RWPE2 (cell line): ENCODE measurements at regions not wholly inside any gene's neighbourhood (a gene's known extent, or its start where the extent isn't known, plus 50 kb on each side); places are given as distances from the start of the nearest gene placed in this dataset.

ENCODE experiments used
- ATAC-seq: fragments of 200-7000 bp; cut with Tn5 transposase; 3 replicates; pipeline ENCODE4 v1.9.1; 2021; ENCODE audit warnings: low read depth
- DNase-seq: peaks from one replicate; pipeline ENCODE4 v3.0.0-alpha.2; 2020; ENCODE audit warnings: low spot score
- H3K27ac ChIP-seq: fragments of 450-650 bp; 2 replicates; pipeline ENCODE4 v1.5.1; 2017; ENCODE audit warnings: mild to moderate bottlenecking; ENCODE audit not compliant: poor library complexity, severe bottlenecking
- H3K27me3 ChIP-seq: fragments of 250-450 bp; sonication (Bioruptor Pico); 2 replicates; pipeline ENCODE4 v1.5.1; 2021; ENCODE audit warnings: mild to moderate bottlenecking, moderate library complexity; ENCODE audit not compliant: insufficient read depth, poor library complexity, severe bottlenecking
- H3K36me3 ChIP-seq: fragments of 250-450 bp; sonication (Bioruptor Pico); 2 replicates; pipeline ENCODE4 v1.5.1; 2020; ENCODE audit warnings: low read depth, mild to moderate bottlenecking, moderate library complexity
- H3K4me1 ChIP-seq: fragments of 250-450 bp; sonication (Bioruptor Pico); 2 replicates; pipeline ENCODE4 v1.5.1; 2021; ENCODE audit warnings: mild to moderate bottlenecking, moderate library complexity; ENCODE audit not compliant: insufficient read depth, poor library complexity, severe bottlenecking
- H3K4me3 ChIP-seq: fragments of 250-450 bp; sonication (Bioruptor Pico); 2 replicates; pipeline ENCODE4 v1.5.1; 2021; ENCODE audit warnings: mild to moderate bottlenecking, moderate library complexity; ENCODE audit not compliant: severe bottlenecking
- H3K9me3 ChIP-seq: fragments of 250-450 bp; sonication (Bioruptor Pico); 2 replicates; pipeline ENCODE4 v1.5.1; 2021; ENCODE audit warnings: mild to moderate bottlenecking, moderate library complexity; ENCODE audit not compliant: severe bottlenecking
- TF ChIP-seq, protein P1 (sequence below): fragments of 450-650 bp; IDR thresholded peaks from one replicate; pipeline ENCODE4 v1.5.1; 2017; ENCODE audit warnings: mild to moderate bottlenecking, moderate library complexity; ENCODE audit not compliant: poor library complexity, severe bottlenecking

DNA sequence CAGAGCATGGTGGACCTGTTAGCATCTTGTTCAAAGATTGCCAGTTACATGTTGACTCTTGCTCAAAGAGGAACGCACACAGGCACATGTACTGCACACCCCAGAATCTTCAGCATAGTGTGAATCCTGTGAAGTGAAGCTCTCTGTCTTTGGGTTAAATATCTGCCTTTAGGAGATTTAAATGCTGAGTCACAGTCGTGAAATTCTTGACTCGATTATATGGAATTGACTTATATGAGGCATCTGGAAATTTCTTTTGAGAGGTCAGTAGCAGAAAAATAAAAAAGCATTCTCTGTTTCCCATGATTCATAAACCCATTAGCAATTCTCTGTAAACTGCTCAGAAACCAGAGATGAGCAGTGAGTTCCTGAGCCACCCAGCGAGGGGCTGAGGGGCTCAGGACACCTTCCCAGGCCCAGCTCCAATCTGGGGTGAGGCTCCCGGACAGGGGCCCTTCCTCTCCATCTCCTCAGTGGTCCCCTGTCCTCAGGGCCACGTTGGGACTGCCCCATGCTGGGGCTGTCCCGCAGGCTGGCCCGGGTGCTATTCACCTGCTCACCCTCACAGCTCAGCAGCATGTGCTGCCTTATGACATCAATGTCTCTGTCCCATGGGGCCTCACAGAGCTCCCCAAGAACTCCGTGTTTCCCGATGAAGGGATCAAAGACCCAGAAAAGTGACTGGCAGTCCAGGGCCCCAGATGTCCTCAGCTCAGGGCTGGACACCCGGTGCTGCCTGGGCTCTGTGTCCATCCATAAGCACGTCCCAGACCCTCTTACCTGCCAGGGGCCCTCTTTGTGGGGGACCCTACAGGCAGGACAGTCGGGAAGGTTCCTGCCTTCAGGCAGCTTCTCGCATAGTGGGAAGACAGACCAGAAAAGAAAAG lies 50.0 kb upstream of the INSIG1 start:
- DNase-seq (no peak), ATAC-seq (no peak)
- no peaks in the 10 kb centered on the region for H3K36me3 ChIP-seq
- no peak overlapping the region for H3K4me3 ChIP-seq
- no peaks in the 10 kb centered on the region for H3K4me1 ChIP-seq
- no peak overlapping the region for H3K27ac ChIP-seq
- no peaks in the 10 kb centered on the region for H3K27me3 ChIP-seq
- TF ChIP-seq, protein P1, sequence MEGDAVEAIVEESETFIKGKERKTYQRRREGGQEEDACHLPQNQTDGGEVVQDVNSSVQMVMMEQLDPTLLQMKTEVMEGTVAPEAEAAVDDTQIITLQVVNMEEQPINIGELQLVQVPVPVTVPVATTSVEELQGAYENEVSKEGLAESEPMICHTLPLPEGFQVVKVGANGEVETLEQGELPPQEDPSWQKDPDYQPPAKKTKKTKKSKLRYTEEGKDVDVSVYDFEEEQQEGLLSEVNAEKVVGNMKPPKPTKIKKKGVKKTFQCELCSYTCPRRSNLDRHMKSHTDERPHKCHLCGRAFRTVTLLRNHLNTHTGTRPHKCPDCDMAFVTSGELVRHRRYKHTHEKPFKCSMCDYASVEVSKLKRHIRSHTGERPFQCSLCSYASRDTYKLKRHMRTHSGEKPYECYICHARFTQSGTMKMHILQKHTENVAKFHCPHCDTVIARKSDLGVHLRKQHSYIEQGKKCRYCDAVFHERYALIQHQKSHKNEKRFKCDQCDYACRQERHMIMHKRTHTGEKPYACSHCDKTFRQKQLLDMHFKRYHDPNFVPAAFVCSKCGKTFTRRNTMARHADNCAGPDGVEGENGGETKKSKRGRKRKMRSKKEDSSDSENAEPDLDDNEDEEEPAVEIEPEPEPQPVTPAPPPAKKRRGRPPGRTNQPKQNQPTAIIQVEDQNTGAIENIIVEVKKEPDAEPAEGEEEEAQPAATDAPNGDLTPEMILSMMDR, result no peak
- H3K9me3 ChIP-seq, result peaks cover 2% of the 10 kb centered on the region
